ENCODE measurements at regions not wholly inside any gene's neighbourhood (a gene's known extent, or its start where the extent isn't known, plus 50 kb on each side); places are given as distances from the start of the nearest gene placed in this dataset.

DNA sequence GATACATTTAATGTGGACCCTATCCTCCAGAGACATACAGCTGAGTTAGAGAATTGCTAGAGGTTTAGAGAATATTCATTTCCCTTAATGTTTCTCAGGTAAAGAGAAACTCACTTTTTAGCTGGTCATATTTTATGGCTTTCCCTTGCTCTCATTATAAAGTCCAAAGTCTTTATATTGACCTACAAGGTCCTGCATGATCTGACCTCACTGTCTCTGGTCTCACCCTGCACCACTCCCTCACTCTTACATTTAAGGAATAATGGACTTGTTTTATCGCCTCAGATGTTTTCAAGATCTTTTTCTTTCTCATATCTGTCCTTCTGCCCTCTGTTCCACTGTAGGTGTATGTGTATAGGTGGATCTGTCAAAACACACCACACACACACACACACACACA, 597.3 kb downstream of the PLCL1 start:
- DNase-seq (ENCODE audit: low read depth) = no peak
- Histone ChIP-seq H3K36me3 (ENCODE audit: control insufficient read depth, insufficient read depth, low read length) (no peaks in the 10 kb centered on the region), H3K27me3 (ENCODE audit: control insufficient read depth, insufficient read depth, low read length) (no peaks in the 10 kb centered on the region), H3K4me3 (ENCODE audit: low read depth, low read length) (no peak overlapping the region)
- TF ChIP-seq, protein P1, sequence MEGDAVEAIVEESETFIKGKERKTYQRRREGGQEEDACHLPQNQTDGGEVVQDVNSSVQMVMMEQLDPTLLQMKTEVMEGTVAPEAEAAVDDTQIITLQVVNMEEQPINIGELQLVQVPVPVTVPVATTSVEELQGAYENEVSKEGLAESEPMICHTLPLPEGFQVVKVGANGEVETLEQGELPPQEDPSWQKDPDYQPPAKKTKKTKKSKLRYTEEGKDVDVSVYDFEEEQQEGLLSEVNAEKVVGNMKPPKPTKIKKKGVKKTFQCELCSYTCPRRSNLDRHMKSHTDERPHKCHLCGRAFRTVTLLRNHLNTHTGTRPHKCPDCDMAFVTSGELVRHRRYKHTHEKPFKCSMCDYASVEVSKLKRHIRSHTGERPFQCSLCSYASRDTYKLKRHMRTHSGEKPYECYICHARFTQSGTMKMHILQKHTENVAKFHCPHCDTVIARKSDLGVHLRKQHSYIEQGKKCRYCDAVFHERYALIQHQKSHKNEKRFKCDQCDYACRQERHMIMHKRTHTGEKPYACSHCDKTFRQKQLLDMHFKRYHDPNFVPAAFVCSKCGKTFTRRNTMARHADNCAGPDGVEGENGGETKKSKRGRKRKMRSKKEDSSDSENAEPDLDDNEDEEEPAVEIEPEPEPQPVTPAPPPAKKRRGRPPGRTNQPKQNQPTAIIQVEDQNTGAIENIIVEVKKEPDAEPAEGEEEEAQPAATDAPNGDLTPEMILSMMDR (IDR thresholded peaks at IDR 0.05; ENCODE audit: insufficient read depth, low read length, poor library complexity, severe bottlenecking) = no peak

DNA sequence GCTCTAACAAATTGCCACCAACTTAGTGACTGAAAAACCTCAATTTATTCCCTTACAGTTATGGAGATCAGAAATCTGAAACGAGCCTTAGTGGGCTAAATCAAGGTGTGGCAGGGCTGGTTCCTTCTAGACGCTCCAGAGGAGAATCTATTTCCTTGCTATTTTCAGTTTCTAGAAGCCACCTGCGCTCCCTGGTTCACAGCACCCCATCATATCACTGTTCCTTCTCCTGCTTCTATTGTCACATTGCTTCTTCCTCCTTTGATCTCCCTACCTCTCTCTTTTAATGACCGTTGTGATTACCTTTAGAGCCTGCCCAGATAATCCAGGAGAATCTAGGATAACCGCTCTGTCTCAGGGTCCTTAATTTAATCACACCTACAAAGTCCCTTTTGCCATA, 596.6 kb downstream of the PLCL1 start:
- no peaks in the 10 kb centered on the region for H3K27me3 ChIP-seq (ENCODE audit: control insufficient read depth, insufficient read depth, low read length)
- TF ChIP-seq, protein P1 (IDR thresholded peaks at IDR 0.05; ENCODE audit: insufficient read depth, low read length, poor library complexity, severe bottlenecking) = no peak
- H3K36me3 ChIP-seq (ENCODE audit: control insufficient read depth, insufficient read depth, low read length) = no peaks in the 10 kb centered on the region
- no peak overlapping the region for H3K4me3 ChIP-seq (ENCODE audit: low read depth, low read length)
- no peak for DNase-seq (ENCODE audit: low read depth)

DNA sequence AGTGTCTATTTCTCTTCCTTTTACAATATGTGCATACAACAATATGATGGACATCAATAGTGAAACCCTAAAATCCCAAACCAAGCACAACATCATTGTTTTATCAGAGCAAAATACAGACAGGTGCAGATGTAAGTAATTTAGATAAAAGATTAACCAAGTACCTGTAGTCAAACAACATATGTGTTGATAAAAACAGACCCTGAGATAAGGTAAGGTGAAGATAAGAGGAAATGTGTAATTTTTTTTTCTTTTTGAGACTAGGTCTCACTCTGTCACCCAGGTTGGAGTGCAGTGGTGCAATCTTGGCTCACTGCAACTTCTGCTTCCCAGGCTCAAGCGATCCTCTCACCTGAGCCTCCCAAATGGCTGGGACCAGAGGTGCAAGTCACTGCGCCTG, 589.8 kb downstream of the PLCL1 start:
- Histone ChIP-seq H3K4me3 (ENCODE audit: low read depth, low read length) (no peak overlapping the region), H3K36me3 (ENCODE audit: control insufficient read depth, insufficient read depth, low read length) (no peaks in the 10 kb centered on the region), H3K27me3 (ENCODE audit: control insufficient read depth, insufficient read depth, low read length) (no peaks in the 10 kb centered on the region)
- TF ChIP-seq, protein P1 (IDR thresholded peaks at IDR 0.05; ENCODE audit: insufficient read depth, low read length, poor library complexity, severe bottlenecking) = no peak
- DNase-seq (ENCODE audit: low read depth) = no peak

DNA sequence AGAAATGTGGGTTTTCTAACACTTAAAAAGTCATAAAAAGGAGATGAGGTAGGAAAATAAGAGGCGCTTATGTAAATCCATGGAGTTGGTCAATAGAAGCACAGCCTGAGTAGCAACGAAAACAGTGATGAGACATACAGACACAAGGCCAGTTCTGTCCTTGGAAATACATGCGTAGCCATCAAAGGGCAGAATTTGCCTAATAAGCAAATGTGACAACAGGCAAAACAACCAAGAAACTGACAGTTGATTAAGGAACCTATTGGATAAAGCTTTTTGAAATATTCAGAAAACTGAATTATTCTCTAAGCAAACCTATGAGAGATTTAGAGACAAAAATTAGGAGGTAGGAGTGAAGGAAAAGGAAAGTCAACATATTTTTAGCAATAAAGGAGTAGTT, 586.3 kb downstream of the PLCL1 start:
- TF ChIP-seq, protein P1 (IDR thresholded peaks at IDR 0.05; ENCODE audit: insufficient read depth, low read length, poor library complexity, severe bottlenecking) = no peak
- Histone ChIP-seq H3K4me3 (ENCODE audit: low read depth, low read length) (no peak overlapping the region), H3K36me3 (ENCODE audit: control insufficient read depth, insufficient read depth, low read length) (no peaks in the 10 kb centered on the region), H3K27me3 (ENCODE audit: control insufficient read depth, insufficient read depth, low read length) (no peaks in the 10 kb centered on the region)
- no peak for DNase-seq (ENCODE audit: low read depth)

DNA sequence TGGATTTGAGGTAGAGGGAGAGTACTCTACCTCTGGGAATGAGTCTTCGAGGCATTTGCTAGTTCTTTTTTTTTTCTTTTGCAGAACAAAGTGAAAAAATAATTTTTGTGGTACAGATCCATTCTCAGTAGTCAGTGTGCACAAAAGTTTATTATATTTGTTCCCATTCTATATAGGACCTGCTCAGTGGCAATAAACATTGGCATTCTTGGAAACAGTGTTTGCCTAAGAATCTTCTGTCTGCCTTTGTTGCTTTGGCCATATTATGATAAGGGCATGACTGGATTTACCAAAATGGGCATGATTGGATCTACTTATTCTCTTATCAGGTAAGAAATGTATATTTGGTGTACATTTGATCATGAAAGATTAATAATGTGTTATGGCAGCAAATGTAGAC, 583.3 kb downstream of the PLCL1 start:
- no peak overlapping the region for H3K4me3 ChIP-seq (ENCODE audit: low read depth, low read length)
- H3K36me3 ChIP-seq (ENCODE audit: control insufficient read depth, insufficient read depth, low read length) = no peaks in the 10 kb centered on the region
- no peak for DNase-seq (ENCODE audit: low read depth)
- H3K27me3 ChIP-seq (ENCODE audit: control insufficient read depth, insufficient read depth, low read length) = no peaks in the 10 kb centered on the region
- TF ChIP-seq, protein P1 (IDR thresholded peaks at IDR 0.05; ENCODE audit: insufficient read depth, low read length, poor library complexity, severe bottlenecking) = no peak

DNA sequence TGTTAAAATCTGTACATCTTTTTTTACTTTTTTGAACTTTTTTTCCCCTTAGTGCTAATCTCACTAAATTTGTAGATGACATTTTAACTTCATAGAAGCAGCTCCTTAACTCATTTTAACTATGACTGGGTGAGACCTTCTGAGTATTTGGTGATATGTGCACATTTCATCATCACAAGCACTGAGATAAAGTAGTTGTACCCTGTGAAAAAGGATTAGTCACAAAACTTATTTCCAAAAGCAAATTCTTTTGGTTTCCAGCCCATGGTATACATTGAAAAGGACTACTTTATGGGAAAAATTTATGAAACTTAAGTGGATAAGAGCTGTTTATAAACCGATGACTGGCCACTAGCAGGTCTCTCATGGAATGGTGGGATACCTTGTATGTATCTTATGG, 581.5 kb downstream of the PLCL1 start:
- Histone ChIP-seq H3K36me3 (ENCODE audit: control insufficient read depth, insufficient read depth, low read length) (no peaks in the 10 kb centered on the region), H3K4me3 (ENCODE audit: low read depth, low read length) (no peak overlapping the region), H3K27me3 (ENCODE audit: control insufficient read depth, insufficient read depth, low read length) (no peaks in the 10 kb centered on the region)
- no peak for DNase-seq (ENCODE audit: low read depth)
- TF ChIP-seq, protein P1 (IDR thresholded peaks at IDR 0.05; ENCODE audit: insufficient read depth, low read length, poor library complexity, severe bottlenecking) = no peak
